ENCODE measurements at regions not wholly inside any gene's neighbourhood (a gene's known extent, or its start where the extent isn't known, plus 50 kb on each side); places are given as distances from the start of the nearest gene placed in this dataset.
"Not testable (repeated sequence)": the region's sequence is repeated elsewhere in the genome, so short reads cannot be mapped to it uniquely, and the experiment has no call there.

GRCh38 chr16:7278636-7279035 lies 54.0 kb upstream of the RBFOX1 start:
- H3K4me3 Mint-ChIP-seq: no peak overlapping the region
- no peak overlapping the region for H3K27ac Mint-ChIP-seq
- no peaks in the 10 kb centered on the region for H3K36me3 Mint-ChIP-seq
- no peaks in the 10 kb centered on the region for H3K4me1 Mint-ChIP-seq
- no peak for DNase-seq
- H3K9me3 Mint-ChIP-seq: peaks cover 22% of the 10 kb centered on the region
- H3K27me3 Mint-ChIP-seq: no peaks in the 10 kb centered on the region
- CTCF ChIA-PET: no interaction called here

GRCh38 chr16:7272567-7273158 lies 60.0 kb upstream of the RBFOX1 start:
- Mint-ChIP-seq H3K27ac (no peak overlapping the region), H3K36me3 (no peaks in the 10 kb centered on the region), H3K9me3 (peaks cover 14% of the 10 kb centered on the region), H3K4me1 (no peaks in the 10 kb centered on the region), H3K4me3 (no peak overlapping the region), H3K27me3 (no peaks in the 10 kb centered on the region)
- CTCF ChIA-PET: no interaction called here
- DNase-seq: no peak

- CTCF ChIA-PET: no interaction called here
- Mint-ChIP-seq H3K27ac (no peak overlapping the region), H3K9me3 (peaks cover 18% of the 10 kb centered on the region)
Observed at GRCh38 chr16:7271486-7271885, 61.2 kb upstream of the RBFOX1 start.

GRCh38 chr16:7270823-7271222 lies 61.8 kb upstream of the RBFOX1 start:
- Mint-ChIP-seq H3K27ac (no peak overlapping the region), H3K9me3 (peaks cover 21% of the 10 kb centered on the region), H3K36me3 (no peaks in the 10 kb centered on the region), H3K4me3 (no peak overlapping the region), H3K4me1 (no peaks in the 10 kb centered on the region), H3K27me3 (no peaks in the 10 kb centered on the region)
- CTCF ChIA-PET: no interaction called here
- DNase-seq: no peak

More at GRCh38 chr16:7271486-7271885, 61.2 kb upstream of the RBFOX1 start:
- Mint-ChIP-seq H3K4me1 (no peaks in the 10 kb centered on the region), H3K36me3 (no peaks in the 10 kb centered on the region), H3K27me3 (no peaks in the 10 kb centered on the region), H3K4me3 (no peak overlapping the region)
- DNase-seq: no peak

GRCh38 chr16:7270006-7270405 lies 62.6 kb upstream of the RBFOX1 start:
- H3K4me1 Mint-ChIP-seq: no peaks in the 10 kb centered on the region
- H3K9me3 Mint-ChIP-seq: peaks cover 18% of the 10 kb centered on the region
- H3K27ac Mint-ChIP-seq: no peak overlapping the region
- CTCF ChIA-PET: no interaction called here
- DNase-seq: no peak
- H3K36me3 Mint-ChIP-seq: no peaks in the 10 kb centered on the region
- H3K4me3 Mint-ChIP-seq: no peak overlapping the region
- H3K27me3 Mint-ChIP-seq: no peaks in the 10 kb centered on the region

GRCh38 chr16:7268182-7268581 lies 64.5 kb upstream of the RBFOX1 start:
- H3K9me3 Mint-ChIP-seq: peaks cover 19% of the 10 kb centered on the region

GRCh38 chr16:7257016-7257415 lies 75.6 kb upstream of the RBFOX1 start:
- Mint-ChIP-seq H3K9me3 (peaks cover 24% of the 10 kb centered on the region), H3K4me1 (no peaks in the 10 kb centered on the region), H3K36me3 (no peaks in the 10 kb centered on the region), H3K27me3 (no peaks in the 10 kb centered on the region), H3K4me3 (no peak overlapping the region), H3K27ac (no peak overlapping the region)
- no peak for DNase-seq
- CTCF ChIA-PET: no interaction called here

More at GRCh38 chr16:7268182-7268581, 64.5 kb upstream of the RBFOX1 start:
- no peaks in the 10 kb centered on the region for H3K4me1 Mint-ChIP-seq
- no peak for DNase-seq
- no peaks in the 10 kb centered on the region for H3K27me3 Mint-ChIP-seq
- H3K4me3 Mint-ChIP-seq: no peak overlapping the region
- H3K36me3 Mint-ChIP-seq: no peaks in the 10 kb centered on the region
- CTCF ChIA-PET: interaction anchor here (1.1 kb wide), 1 partner anchor 20 kb away, joined by 3 read pairs; no protein-coding TSS in a partner anchor
- no peak overlapping the region for H3K27ac Mint-ChIP-seq

- Mint-ChIP-seq H3K27ac (no peak overlapping the region), H3K4me3 (no peak overlapping the region), H3K36me3 (no peaks in the 10 kb centered on the region), H3K4me1 (no peaks in the 10 kb centered on the region), H3K9me3 (peaks cover 22% of the 10 kb centered on the region), H3K27me3 (no peaks in the 10 kb centered on the region)
- CTCF ChIA-PET: no interaction called here
- DNase-seq: no peak
Observed at GRCh38 chr16:7246578-7246977, 86.1 kb upstream of the RBFOX1 start.

- no peak for DNase-seq
- H3K4me3 Mint-ChIP-seq: no peak overlapping the region
- no peaks in the 10 kb centered on the region for H3K4me1 Mint-ChIP-seq
- CTCF ChIA-PET: no interaction called here
- H3K27me3 Mint-ChIP-seq: no peaks in the 10 kb centered on the region
- peaks cover 24% of the 10 kb centered on the region for H3K9me3 Mint-ChIP-seq
- no peaks in the 10 kb centered on the region for H3K36me3 Mint-ChIP-seq
- no peak overlapping the region for H3K27ac Mint-ChIP-seq
Observed at GRCh38 chr16:7239547-7239946, 93.1 kb upstream of the RBFOX1 start.

- no peaks in the 10 kb centered on the region for H3K27me3 Mint-ChIP-seq
- DNase-seq: no peak
- H3K36me3 Mint-ChIP-seq: no peaks in the 10 kb centered on the region
- H3K4me3 Mint-ChIP-seq: no peak overlapping the region
- no peaks in the 10 kb centered on the region for H3K4me1 Mint-ChIP-seq
- H3K9me3 Mint-ChIP-seq: peaks cover 28% of the 10 kb centered on the region
- CTCF ChIA-PET: no interaction called here
- no peak overlapping the region for H3K27ac Mint-ChIP-seq
Observed at GRCh38 chr16:7236824-7237410, 95.7 kb upstream of the RBFOX1 start.

- no peak overlapping the region for H3K4me3 Mint-ChIP-seq
- H3K4me1 Mint-ChIP-seq: no peaks in the 10 kb centered on the region
- no peak overlapping the region for H3K27ac Mint-ChIP-seq
- no peak for DNase-seq
- H3K9me3 Mint-ChIP-seq: peaks cover 23% of the 10 kb centered on the region
- no peaks in the 10 kb centered on the region for H3K36me3 Mint-ChIP-seq
- no peaks in the 10 kb centered on the region for H3K27me3 Mint-ChIP-seq
- CTCF ChIA-PET: no interaction called here
Observed at GRCh38 chr16:7233975-7234374, 98.7 kb upstream of the RBFOX1 start.

GRCh38 chr16:7231762-7232161 lies 100.9 kb upstream of the RBFOX1 start:
- Mint-ChIP-seq H3K27ac (no peak overlapping the region), H3K27me3 (no peaks in the 10 kb centered on the region), H3K4me3 (no peak overlapping the region), H3K4me1 (no peaks in the 10 kb centered on the region), H3K36me3 (no peaks in the 10 kb centered on the region), H3K9me3 (peaks cover 30% of the 10 kb centered on the region)
- DNase-seq: no peak
- CTCF ChIA-PET: no interaction called here

GRCh38 chr16:7229433-7230218 lies 103.0 kb upstream of the RBFOX1 start:
- H3K27ac Mint-ChIP-seq, H3K4me3 Mint-ChIP-seq, H3K4me1 Mint-ChIP-seq, H3K27me3 Mint-ChIP-seq, DNase-seq, H3K36me3 Mint-ChIP-seq, CTCF ChIA-PET: not testable (repeated sequence)
- peaks cover 39% of the 10 kb centered on the region for H3K9me3 Mint-ChIP-seq

- CTCF ChIA-PET: no interaction called here
- Mint-ChIP-seq H3K27ac (no peak overlapping the region), H3K27me3 (no peaks in the 10 kb centered on the region), H3K36me3 (no peaks in the 10 kb centered on the region), H3K4me1 (no peaks in the 10 kb centered on the region), H3K9me3 (peaks cover 30% of the 10 kb centered on the region), H3K4me3 (no peak overlapping the region)
- DNase-seq: no peak
Observed at GRCh38 chr16:7227229-7227721, 105.4 kb upstream of the RBFOX1 start.

GRCh38 chr16:7221157-7221556 lies 111.5 kb upstream of the RBFOX1 start:
- no peak overlapping the region for H3K27ac Mint-ChIP-seq
- no peak overlapping the region for H3K4me3 Mint-ChIP-seq
- CTCF ChIA-PET: no interaction called here
- H3K9me3 Mint-ChIP-seq: peaks cover 27% of the 10 kb centered on the region
- DNase-seq: no peak
- no peaks in the 10 kb centered on the region for H3K27me3 Mint-ChIP-seq
- H3K4me1 Mint-ChIP-seq: no peaks in the 10 kb centered on the region
- H3K36me3 Mint-ChIP-seq: no peaks in the 10 kb centered on the region
